ENCODE measurements at regions not wholly inside any gene's neighbourhood (a gene's known extent, or its start where the extent isn't known, plus 50 kb on each side); places are given as distances from the start of the nearest gene placed in this dataset.

DNA sequence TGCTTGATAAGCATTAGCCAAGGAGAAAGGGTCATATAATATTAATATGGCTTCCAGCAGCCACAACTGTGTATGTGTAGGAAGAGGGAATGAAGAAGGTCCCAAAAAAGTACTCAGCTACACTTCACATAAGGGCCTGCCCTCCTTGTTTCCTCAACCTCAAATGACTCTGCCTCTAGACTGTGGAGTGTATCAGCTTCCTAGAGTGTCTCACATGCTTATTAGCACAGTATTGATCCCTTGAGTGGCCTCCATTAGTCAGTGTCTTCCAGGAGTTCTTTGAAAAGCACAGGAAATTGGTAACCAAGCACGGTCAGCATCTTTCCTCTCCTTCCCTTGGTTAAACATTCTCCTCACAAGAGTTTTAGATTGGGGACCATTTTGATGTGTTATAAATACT is 190.4 kb upstream of the ATP10B start:
- DNase-seq (ENCODE audit: low spot score) (no peak), ATAC-seq (ENCODE audit: low read depth) (no peak)
- Histone ChIP-seq H3K9me3 (ENCODE audit: severe bottlenecking) (no peaks in the 10 kb centered on the region), H3K27ac (ENCODE audit: poor library complexity, severe bottlenecking) (no peak overlapping the region), H3K27me3 (ENCODE audit: insufficient read depth, poor library complexity, severe bottlenecking) (no peaks in the 10 kb centered on the region), H3K36me3 (ENCODE audit: low read depth) (no peaks in the 10 kb centered on the region), H3K4me1 (ENCODE audit: insufficient read depth, poor library complexity, severe bottlenecking) (no peaks in the 10 kb centered on the region), H3K4me3 (ENCODE audit: severe bottlenecking) (no peak overlapping the region)
- TF ChIP-seq, protein P1, sequence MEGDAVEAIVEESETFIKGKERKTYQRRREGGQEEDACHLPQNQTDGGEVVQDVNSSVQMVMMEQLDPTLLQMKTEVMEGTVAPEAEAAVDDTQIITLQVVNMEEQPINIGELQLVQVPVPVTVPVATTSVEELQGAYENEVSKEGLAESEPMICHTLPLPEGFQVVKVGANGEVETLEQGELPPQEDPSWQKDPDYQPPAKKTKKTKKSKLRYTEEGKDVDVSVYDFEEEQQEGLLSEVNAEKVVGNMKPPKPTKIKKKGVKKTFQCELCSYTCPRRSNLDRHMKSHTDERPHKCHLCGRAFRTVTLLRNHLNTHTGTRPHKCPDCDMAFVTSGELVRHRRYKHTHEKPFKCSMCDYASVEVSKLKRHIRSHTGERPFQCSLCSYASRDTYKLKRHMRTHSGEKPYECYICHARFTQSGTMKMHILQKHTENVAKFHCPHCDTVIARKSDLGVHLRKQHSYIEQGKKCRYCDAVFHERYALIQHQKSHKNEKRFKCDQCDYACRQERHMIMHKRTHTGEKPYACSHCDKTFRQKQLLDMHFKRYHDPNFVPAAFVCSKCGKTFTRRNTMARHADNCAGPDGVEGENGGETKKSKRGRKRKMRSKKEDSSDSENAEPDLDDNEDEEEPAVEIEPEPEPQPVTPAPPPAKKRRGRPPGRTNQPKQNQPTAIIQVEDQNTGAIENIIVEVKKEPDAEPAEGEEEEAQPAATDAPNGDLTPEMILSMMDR (IDR thresholded peaks at IDR 0.05; ENCODE audit: poor library complexity, severe bottlenecking): no peak

DNA sequence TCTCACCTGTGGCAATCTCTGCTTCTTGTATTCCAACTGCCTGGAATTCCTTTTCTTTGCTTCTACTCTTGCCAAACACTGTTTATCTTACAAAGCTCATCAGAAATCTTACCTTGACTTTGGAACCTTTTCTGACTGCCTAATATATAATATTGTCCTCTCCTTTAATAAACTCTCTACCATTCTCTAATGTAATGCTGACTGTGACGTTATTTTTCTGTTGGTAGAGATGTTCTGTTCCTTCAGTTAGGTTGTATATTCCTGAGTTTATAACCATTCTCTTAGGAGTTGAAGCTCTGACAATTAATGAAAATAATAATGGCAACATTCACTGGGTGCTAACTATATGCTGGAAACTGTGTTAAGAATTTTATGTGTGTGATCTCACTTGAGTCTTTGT is 188.8 kb upstream of the ATP10B start:
- H3K27me3 ChIP-seq (ENCODE audit: insufficient read depth, poor library complexity, severe bottlenecking): no peaks in the 10 kb centered on the region
- no peaks in the 10 kb centered on the region for H3K36me3 ChIP-seq (ENCODE audit: low read depth)
- no peaks in the 10 kb centered on the region for H3K9me3 ChIP-seq (ENCODE audit: severe bottlenecking)
- no peaks in the 10 kb centered on the region for H3K4me1 ChIP-seq (ENCODE audit: insufficient read depth, poor library complexity, severe bottlenecking)
- DNase-seq (ENCODE audit: low spot score) (no peak), ATAC-seq (ENCODE audit: low read depth) (no peak)
- H3K4me3 ChIP-seq (ENCODE audit: severe bottlenecking): no peak overlapping the region
- TF ChIP-seq, protein P1 (IDR thresholded peaks at IDR 0.05; ENCODE audit: poor library complexity, severe bottlenecking): no peak
- no peak overlapping the region for H3K27ac ChIP-seq (ENCODE audit: poor library complexity, severe bottlenecking)

DNA sequence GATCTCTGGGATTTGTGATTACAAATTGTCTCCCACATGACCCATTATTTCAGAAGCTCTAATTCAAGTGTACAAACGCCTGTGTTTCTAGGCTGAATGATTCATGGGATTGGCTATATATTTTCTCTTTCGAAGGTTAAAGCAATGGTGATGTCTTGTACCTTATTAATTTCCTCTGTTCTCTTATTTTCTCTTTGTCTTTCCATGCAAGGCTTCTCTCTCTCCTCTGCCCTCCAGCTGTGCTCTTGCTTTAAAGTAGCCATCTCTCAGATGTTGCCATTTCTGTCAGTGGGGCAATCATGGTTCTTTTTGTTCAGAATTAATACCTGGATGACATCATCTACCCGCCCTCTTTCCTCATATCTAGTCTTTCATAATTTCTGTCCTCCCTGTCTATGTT is 184.3 kb upstream of the ATP10B start:
- no peak overlapping the region for H3K27ac ChIP-seq (ENCODE audit: poor library complexity, severe bottlenecking)
- TF ChIP-seq, protein P1 (IDR thresholded peaks at IDR 0.05; ENCODE audit: poor library complexity, severe bottlenecking): no peak
- ATAC-seq (ENCODE audit: low read depth) (no peak), DNase-seq (ENCODE audit: low spot score) (no peak)
- H3K9me3 ChIP-seq (ENCODE audit: severe bottlenecking): no peaks in the 10 kb centered on the region
- H3K27me3 ChIP-seq (ENCODE audit: insufficient read depth, poor library complexity, severe bottlenecking): no peaks in the 10 kb centered on the region
- H3K36me3 ChIP-seq (ENCODE audit: low read depth): no peaks in the 10 kb centered on the region
- no peaks in the 10 kb centered on the region for H3K4me1 ChIP-seq (ENCODE audit: insufficient read depth, poor library complexity, severe bottlenecking)
- no peak overlapping the region for H3K4me3 ChIP-seq (ENCODE audit: severe bottlenecking)

DNA sequence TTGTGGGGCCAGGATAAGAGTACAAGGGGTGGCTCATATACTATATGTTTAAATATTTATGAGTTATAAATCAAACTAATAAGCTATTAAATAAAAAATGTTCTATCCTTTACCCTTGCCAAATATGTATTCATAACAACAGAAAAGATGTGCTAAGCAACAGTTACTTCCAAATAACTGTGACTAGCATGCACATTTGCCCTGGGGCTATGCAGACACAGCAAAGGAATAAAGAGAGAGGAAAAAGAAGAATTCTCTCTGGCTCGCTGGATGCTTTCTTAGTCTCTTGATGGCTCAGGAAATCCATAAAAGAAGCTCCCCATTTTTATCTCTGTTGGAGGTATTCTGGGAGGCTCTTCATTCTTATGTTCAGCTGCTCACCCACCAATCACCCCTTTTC is 182.4 kb upstream of the ATP10B start:
- H3K4me3 ChIP-seq (ENCODE audit: severe bottlenecking): no peak overlapping the region
- ATAC-seq (ENCODE audit: low read depth) (no peak), DNase-seq (ENCODE audit: low spot score) (no peak)
- TF ChIP-seq, protein P1 (IDR thresholded peaks at IDR 0.05; ENCODE audit: poor library complexity, severe bottlenecking): no peak
- no peak overlapping the region for H3K27ac ChIP-seq (ENCODE audit: poor library complexity, severe bottlenecking)
- H3K9me3 ChIP-seq (ENCODE audit: severe bottlenecking): no peaks in the 10 kb centered on the region
- H3K27me3 ChIP-seq (ENCODE audit: insufficient read depth, poor library complexity, severe bottlenecking): no peaks in the 10 kb centered on the region
- no peaks in the 10 kb centered on the region for H3K36me3 ChIP-seq (ENCODE audit: low read depth)
- H3K4me1 ChIP-seq (ENCODE audit: insufficient read depth, poor library complexity, severe bottlenecking): no peaks in the 10 kb centered on the region

DNA sequence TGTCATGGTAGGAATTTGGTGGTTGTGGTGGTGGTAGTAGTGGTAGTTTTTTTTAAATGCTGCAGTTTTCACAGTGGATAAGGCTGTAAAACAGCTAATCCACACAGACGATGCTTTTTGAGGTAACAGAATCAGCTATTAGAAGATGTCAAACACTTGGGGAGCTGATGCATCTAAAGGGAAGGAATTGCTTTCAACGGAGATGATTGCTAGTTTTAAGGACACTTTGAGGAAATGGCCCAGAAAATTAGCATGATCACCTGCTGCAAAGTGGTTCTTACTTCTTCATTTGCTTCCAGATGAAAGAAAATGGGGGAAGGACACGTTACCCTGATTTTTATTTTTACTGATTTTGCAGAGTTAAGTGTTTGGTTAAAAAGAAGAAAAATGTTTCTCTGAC is 178.2 kb upstream of the ATP10B start:
- no peaks in the 10 kb centered on the region for H3K4me1 ChIP-seq (ENCODE audit: insufficient read depth, poor library complexity, severe bottlenecking)
- no peak for ATAC-seq (ENCODE audit: low read depth)
- no peak for DNase-seq (ENCODE audit: low spot score)
- H3K27me3 ChIP-seq (ENCODE audit: insufficient read depth, poor library complexity, severe bottlenecking): no peaks in the 10 kb centered on the region
- H3K27ac ChIP-seq (ENCODE audit: poor library complexity, severe bottlenecking): no peak overlapping the region
- H3K9me3 ChIP-seq (ENCODE audit: severe bottlenecking): no peaks in the 10 kb centered on the region
- no peaks in the 10 kb centered on the region for H3K36me3 ChIP-seq (ENCODE audit: low read depth)
- TF ChIP-seq, protein P1 (IDR thresholded peaks at IDR 0.05; ENCODE audit: poor library complexity, severe bottlenecking): no peak
- no peak overlapping the region for H3K4me3 ChIP-seq (ENCODE audit: severe bottlenecking)
